Astrocyte (in vitro differentiated cells and primary cell): ENCODE measurements at regions not wholly inside any gene's neighbourhood (a gene's known extent, or its start where the extent isn't known, plus 50 kb on each side); places are given as distances from the start of the nearest gene placed in this dataset.

Experiments used
- EZH2 ChIP-seq: IDR thresholded peaks from 2 replicates; pipeline ENCODE4 v1.6.1; 2012; ENCODE audit warnings: mild to moderate bottlenecking, low read length, inconsistent platforms; ENCODE audit not compliant: insufficient read depth
- TF ChIP-seq, protein P1 (sequence below): IDR thresholded peaks from 2 replicates; pipeline ENCODE4 v1.5.1; 2011; ENCODE audit warnings: low read depth, mild to moderate bottlenecking, inconsistent platforms, low read length, moderate library complexity; ENCODE audit not compliant: insufficient read depth

- TF ChIP-seq, protein P1, sequence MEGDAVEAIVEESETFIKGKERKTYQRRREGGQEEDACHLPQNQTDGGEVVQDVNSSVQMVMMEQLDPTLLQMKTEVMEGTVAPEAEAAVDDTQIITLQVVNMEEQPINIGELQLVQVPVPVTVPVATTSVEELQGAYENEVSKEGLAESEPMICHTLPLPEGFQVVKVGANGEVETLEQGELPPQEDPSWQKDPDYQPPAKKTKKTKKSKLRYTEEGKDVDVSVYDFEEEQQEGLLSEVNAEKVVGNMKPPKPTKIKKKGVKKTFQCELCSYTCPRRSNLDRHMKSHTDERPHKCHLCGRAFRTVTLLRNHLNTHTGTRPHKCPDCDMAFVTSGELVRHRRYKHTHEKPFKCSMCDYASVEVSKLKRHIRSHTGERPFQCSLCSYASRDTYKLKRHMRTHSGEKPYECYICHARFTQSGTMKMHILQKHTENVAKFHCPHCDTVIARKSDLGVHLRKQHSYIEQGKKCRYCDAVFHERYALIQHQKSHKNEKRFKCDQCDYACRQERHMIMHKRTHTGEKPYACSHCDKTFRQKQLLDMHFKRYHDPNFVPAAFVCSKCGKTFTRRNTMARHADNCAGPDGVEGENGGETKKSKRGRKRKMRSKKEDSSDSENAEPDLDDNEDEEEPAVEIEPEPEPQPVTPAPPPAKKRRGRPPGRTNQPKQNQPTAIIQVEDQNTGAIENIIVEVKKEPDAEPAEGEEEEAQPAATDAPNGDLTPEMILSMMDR = no peak
- TF ChIP-seq EZH2 = no peak
These were observed 257.3 kb upstream of the ISX start for GRCh38 chr22:34808618-34809017.
